ENCODE measurements at regions not wholly inside any gene's neighbourhood (a gene's known extent, or its start where the extent isn't known, plus 50 kb on each side); places are given as distances from the start of the nearest gene placed in this dataset.
A peak's percentile ranks its signal among the peaks of the same experiment; 100 is the strongest.

DNA sequence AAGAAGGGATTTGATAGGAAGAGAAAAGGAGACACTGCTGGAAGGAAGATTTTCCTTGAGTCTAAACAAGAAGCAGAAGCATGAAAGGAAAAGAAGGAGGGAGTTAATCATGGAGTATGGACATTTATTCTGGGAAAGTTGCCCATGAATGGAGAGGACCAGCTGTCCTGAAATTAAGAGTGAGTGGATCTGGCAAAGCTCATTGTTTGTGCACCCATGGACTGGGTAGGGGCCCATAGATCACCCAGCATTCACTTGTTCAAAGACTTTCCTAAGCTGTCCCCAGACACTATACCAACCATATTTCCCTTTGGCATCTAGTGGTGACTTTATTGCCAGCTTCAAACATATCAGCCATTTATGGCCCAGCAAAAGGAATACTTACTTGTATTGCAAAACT is 422.7 kb downstream of the FBXO15 start:
- no peak for DNase-seq

DNA sequence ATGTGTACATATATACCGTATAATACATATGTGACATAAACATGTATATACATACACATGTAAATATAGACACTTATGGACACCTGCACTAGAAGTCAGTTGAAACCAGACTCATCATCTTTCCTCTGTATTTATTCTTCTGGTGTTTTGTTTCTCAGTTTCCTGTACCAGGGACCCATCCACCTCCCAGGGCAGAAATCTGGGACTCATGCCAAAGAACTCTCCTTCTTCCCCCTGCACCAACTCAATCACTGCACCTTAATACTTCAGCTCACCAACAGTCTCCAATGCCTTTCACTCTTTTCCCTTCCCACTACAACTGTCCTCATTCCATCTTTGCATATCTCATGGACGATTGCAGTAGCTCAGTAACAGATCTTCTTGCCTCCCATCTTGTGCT is 428.0 kb downstream of the FBXO15 start:
- DNase-seq: no peak

- DNase-seq: peak; percentile 17 to 19
Measured at GRCh38 chr18:73717570-73717969, 430.1 kb downstream of the FBXO15 start.

DNA sequence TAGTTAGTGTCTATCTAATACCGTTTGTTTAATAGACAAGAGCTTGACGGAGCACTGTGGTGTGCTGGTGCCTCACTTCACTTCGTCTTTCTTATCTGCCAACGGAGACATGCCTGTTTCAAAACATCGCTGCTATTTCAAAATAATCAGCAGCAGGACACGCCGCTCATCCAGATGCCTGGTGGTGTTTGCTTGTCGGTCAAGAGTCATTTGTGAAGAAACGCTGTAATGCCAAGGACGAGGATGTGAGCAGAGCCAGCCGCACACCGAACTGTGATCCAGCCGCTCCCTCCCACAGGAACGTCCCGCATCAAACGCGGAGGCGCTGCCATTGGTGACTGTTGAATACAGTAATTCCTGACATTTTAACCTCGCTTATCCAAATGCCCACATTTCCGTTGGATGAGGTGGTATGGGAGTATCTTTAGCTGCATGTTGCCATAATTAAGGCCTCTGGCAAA is 432.4 kb downstream of the FBXO15 start:
- DNase-seq: no peak

DNA sequence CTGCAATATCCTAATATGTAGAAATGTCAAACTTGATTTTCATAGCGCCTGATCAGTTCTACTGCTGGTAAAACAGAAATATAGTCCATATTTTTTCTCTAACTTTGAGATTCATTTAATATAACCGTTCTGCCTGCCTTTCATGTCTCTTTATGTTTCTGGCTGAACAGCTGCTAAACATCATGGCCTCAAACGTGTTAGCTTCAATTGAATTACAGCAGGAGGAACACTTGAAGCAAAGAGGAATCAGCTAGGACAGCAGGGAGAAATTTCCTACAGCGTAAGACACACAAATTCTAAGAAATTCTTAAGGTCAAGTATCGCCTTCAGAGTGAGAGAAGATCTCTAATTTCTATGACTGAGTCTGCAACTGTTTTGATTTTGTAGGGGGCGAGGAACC is 433.2 kb downstream of the FBXO15 start:
- no peak for DNase-seq

DNA sequence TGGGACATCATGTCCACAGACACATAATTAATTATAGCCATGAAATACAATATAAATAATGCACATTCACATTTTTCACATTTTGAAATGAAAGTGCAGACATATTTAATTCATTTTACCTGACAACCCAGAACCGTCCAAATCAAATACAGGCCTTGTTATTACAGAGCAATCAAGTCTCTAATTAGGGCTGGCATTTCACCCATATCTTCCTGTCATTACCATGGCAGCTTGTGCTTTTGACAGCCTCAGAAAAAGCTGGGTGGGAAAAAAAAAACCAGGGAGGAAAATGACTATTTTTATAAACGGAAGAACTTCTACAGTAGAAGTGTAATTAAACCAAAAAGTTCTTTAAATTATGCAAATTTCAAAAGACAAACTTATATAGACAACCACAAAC is 436.4 kb downstream of the FBXO15 start:
- DNase-seq: no peak

DNA sequence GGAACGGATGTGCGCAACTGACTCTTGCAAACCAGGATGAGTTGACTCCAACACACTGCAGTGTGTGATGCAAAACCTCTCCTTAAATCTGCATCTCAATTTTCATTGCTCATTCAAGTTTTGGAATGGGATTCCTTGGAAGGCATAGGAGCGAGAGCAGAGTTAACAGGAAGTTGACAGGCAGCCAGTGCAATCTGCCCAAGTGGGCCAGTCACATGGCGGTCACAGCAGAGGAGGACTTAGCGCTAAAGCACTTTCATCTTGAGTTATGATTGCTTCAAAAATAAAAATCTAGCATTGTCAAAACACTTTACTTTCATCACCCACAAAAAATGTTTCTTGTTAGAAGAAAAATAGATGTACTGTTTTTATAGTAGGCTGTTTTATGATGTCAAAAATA is 439.0 kb downstream of the FBXO15 start:
- no peak for DNase-seq

GRCh38 chr18:73707035-73707434 is 440.6 kb downstream of the FBXO15 start:
- no peak for DNase-seq

GRCh38 chr18:73697353-73697752 is 450.3 kb downstream of the FBXO15 start:
- no peak for DNase-seq

GRCh38 chr18:73696698-73697097 is 450.9 kb downstream of the FBXO15 start:
- no peak for DNase-seq

DNA sequence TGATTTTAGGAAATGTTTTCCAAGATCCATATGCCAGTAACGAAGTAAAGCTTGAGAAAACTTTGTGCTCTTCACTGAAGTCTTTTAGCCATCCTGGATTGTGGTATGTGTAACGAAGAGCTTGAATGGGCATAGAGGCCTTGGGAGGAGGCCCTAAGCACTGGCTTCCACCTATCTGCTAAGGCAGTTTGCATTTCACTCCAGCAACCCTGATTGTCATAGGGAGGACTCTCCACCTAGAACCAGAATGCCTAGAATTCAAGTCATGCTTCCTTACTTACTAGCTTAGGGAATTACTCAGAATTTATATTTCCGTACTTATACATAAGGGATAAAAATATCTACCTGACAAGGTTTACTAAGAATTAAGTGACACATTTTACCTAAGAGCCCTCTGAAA is 451.5 kb downstream of the FBXO15 start:
- DNase-seq: no peak

DNA sequence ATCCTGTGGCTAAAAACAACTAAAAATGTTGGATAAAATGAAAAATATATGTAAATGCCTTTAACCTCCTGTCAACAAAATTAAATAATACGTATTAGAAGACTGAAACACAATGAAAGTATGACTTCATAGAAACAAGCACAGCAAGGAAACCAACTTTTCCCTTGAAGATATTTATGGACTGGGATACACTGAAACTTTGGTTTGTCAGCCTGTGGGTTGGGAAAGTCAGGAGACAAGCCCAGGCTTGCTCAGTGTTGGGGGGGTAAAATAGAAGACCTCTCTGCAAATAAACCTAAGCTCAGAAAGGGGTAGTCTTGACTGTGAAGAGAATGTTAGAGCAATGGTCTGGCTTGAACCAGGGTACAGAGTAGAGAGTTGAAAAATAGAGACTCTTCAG is 454.5 kb downstream of the FBXO15 start:
- no peak for DNase-seq

- DNase-seq: no peak
Measured at GRCh38 chr18:73691624-73692023, 456.0 kb downstream of the FBXO15 start.

DNA sequence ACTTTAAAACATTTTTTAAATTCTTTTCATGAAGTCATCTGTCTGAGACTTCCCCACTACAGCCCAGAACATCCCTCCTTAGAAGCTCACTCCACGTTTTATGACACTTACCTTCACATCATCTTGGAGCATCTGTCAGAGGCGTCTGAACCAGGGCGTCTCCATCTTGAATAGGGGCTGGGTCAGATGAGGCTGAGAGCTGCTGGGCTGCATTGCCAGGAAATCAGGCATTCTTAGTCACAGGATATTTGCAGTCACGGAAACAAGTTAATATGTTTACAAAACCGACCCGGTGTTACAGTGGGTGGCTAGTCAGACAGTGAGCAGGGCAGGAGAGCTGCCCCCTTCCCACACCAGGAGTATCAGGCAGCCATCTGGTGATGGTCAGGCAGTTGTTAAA is 456.5 kb downstream of the FBXO15 start:
- DNase-seq: no peak

DNA sequence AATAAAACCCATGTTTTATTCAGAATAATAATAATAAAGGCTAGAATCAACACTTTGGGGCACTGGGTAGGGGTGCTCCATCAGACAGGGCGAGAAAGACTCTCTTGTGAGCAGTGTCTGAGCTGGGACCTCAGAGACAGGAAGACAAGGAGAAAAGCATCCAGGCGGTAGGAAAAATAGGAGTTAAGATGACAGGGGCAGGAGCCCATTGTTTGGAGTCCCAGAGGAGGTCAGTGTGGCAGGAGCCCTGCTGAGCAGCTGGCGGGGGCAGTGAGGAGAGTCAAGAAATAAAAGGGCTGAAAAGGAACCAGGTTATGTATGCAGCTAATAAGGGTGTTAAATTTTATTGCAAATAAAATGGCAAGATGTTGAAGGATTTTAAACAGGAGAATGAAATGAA is 457.4 kb downstream of the FBXO15 start:
- DNase-seq: no peak

DNA sequence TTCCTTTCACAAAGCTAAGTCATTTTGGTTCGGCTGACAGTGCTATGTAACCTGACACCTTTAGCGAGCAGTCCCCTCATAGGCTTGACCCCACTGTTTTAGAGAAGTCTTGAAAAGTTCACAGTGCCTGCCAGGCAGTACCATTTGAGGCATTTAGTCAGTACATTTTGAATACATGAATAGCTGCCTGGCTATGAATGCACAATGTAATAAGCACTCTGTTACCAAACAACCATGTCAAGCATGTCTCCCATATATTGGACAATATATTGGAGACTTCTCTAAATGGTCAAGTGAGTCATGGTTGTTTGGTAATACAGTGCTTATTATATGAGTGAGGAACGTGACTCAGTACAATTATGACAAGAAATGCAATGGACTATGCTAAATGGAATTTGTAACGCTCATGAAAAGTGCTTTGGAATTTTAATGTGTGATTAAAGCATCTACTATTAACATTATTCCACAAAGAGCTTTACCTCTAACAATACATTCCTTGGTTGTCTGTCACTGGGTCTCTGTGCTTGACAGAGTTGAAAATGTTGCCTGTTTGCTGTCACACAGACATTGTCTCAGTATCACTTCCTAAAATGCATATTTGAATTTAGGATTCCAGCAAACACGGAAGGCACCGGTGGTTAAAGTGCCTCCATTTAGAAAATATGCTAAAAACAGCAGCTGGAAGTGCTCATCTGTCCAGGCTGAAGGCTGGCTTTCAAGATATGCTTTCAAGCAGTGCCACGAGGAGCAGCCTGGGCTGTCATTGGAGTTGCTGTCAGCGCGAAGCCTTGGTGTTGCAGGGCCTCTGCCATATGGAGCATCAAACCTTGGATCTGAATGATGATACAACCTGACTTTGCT is 458.6 kb downstream of the FBXO15 start:
- DNase-seq: no peak

GRCh38 chr18:73688161-73688560 is 459.5 kb downstream of the FBXO15 start:
- DNase-seq: no peak

- no peak for DNase-seq
Measured at GRCh38 chr18:73684647-73685046, 463.0 kb downstream of the FBXO15 start.

- no peak for DNase-seq
Measured at GRCh38 chr18:73683409-73684238, 464.0 kb downstream of the FBXO15 start.

GRCh38 chr18:73681912-73682311 is 465.7 kb downstream of the FBXO15 start:
- DNase-seq: no peak

- no peak for DNase-seq
Measured at GRCh38 chr18:73681398-73681797, 466.2 kb downstream of the FBXO15 start.

DNA sequence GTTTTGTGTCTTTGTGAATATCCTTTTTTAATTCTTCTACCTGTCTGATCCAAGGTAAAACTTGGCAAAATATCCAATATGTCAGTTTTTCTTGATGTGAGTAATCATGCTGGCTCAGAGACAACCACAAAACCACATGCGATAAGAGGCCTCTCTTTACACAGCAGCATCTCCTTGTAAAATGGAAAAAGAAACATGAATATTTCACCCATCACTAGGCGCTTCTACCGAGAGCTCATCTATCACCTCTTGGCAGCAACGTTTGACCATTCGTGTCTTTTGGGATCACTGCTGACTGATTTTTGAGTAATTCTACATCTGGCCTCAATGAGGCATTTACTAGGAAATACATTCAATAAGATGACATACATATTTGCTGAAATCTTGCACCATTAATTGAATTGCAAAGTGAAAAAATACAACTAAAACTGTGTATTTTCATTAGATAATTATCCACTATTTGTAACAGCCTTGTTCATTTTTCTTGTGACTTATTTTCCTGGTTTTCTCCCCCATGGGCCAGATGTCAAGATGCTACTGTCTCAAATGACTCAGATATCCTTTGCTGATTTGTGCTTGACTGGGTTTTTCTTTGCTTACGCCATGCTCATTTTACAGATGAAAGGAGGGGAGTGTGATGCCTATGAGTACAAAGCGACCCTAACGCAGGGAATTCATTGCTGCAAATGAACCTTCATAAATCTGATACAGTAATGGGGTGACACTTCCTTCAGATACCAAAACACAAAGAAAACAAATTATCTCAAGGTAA is 467.5 kb downstream of the FBXO15 start:
- DNase-seq: no peak

DNA sequence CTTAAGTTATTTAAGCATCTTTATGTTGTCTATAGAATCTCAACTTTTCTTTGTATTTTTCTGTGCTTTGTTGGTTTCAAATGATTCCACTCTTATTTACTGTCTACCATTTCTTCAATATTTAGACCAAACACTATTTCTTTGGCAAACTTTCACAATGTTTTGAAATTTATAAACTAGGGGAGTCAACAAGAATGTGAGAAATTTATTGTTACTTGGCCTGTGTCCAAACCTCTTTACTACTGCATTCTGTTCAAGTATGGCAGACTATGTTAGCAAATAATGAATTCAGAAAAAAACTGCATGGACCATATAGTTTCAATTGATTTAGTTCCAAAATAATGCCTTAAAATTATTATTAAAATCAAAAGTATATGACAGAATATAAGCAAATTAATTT is 470.2 kb downstream of the FBXO15 start:
- DNase-seq: no peak
